Panc1 (cell line): ENCODE measurements at regions not wholly inside any gene's neighbourhood (a gene's known extent, or its start where the extent isn't known, plus 50 kb on each side); places are given as distances from the start of the nearest gene placed in this dataset.

ENCODE experiments used
- CTCF ChIP-seq: fragments of 450-650 bp; IDR thresholded peaks from 2 replicates; pipeline ENCODE4 v1.5.1; 2017; ENCODE audit warnings: mild to moderate bottlenecking
- REST ChIP-seq, 2 experiments: IDR thresholded peaks; 2 replicates each; pipeline ENCODE4 v1.6.1; 2011 to 2012; ENCODE audit warnings: low read depth in 2 of 2, control low read depth in 1 of 2, low read length in 1 of 2, mild to moderate bottlenecking in 1 of 2, moderate library complexity in 1 of 2; ENCODE audit not compliant: insufficient read depth in 1 of 2

GRCh38 chr10:61175316-61175715 lies 231.3 kb upstream of the RHOBTB1 start:
- TF ChIP-seq REST (IDR thresholded peaks at IDR 0.05; ENCODE audit: insufficient read depth in 1 of 2, low read depth in 2 of 2, low read length in 1 of 2) (no peak), CTCF (no peak)
